GM12873 (cell line): ENCODE measurements at regions not wholly inside any gene's neighbourhood (a gene's known extent, or its start where the extent isn't known, plus 50 kb on each side); places are given as distances from the start of the nearest gene placed in this dataset.

ENCODE experiments used
- TF ChIP-seq, protein P1 (sequence below): IDR thresholded peaks from 2 replicates; pipeline ENCODE4 v1.5.1; 2012; ENCODE audit warnings: low read depth, mild to moderate bottlenecking, moderate library complexity, low read length, control low read depth; ENCODE audit not compliant: insufficient read depth; ENCODE audit errors: missing control alignments

DNA sequence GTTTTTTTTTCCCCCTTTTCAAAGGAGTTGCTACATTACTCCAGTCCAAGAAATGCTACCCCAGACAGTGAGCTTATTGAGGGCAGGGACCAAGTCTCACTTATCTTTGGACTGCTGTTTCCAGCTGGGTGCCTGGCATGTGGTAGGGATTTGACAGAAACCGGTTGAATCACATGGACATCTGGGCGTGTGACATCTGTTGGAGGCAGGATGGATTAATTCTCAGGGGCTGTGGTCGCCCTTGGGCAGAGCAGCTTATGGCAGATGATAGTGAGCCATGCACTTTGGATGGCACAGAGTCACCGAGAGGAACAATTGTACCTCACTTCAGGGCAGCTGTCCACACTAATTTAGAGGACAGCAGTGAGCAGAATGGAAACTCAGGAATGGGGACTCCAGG is 254.6 kb upstream of the ID2 start:
- TF ChIP-seq, protein P1, sequence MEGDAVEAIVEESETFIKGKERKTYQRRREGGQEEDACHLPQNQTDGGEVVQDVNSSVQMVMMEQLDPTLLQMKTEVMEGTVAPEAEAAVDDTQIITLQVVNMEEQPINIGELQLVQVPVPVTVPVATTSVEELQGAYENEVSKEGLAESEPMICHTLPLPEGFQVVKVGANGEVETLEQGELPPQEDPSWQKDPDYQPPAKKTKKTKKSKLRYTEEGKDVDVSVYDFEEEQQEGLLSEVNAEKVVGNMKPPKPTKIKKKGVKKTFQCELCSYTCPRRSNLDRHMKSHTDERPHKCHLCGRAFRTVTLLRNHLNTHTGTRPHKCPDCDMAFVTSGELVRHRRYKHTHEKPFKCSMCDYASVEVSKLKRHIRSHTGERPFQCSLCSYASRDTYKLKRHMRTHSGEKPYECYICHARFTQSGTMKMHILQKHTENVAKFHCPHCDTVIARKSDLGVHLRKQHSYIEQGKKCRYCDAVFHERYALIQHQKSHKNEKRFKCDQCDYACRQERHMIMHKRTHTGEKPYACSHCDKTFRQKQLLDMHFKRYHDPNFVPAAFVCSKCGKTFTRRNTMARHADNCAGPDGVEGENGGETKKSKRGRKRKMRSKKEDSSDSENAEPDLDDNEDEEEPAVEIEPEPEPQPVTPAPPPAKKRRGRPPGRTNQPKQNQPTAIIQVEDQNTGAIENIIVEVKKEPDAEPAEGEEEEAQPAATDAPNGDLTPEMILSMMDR: no peak

GRCh38 chr2:8430628-8431027 is 251.2 kb upstream of the ID2 start:
- TF ChIP-seq, protein P1: peak; percentile 33

DNA sequence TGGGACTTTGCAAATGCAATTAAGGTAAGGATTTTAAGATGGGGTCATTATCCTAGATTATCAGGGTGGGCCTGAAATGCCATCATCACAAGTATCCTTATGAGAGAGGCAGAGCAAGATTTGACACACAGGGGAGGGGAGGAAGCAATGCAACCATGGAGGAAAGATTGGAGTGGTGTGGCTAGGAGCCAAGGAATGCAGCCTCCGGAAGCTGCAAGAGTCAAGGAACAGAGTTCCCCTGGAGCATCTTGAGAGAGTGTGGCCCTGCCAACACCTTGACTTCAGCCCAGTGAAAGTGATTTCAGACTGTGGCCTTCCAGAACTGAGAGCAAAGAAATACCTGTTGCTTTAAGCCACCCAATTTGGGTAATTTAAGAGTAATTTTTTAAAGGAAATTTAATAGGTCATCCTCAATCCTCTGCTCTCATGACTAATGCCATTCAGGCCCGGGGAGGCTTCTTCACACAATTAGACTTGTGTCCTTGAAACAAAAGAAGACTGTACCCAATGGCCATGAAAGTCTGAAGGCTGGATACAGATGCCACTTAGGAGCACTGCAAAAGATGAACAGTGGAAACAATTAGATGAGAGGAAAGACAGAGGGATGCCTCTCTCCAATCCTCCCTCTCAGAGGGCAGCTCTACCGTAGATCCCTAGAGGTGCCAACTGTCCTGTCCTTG is 250.3 kb upstream of the ID2 start:
- TF ChIP-seq, protein P1: no peak

- TF ChIP-seq, protein P1: no peak
Observed at GRCh38 chr2:8432706-8433336, 249.0 kb upstream of the ID2 start.

- TF ChIP-seq, protein P1: no peak
Observed at GRCh38 chr2:8433390-8433789, 248.5 kb upstream of the ID2 start.

DNA sequence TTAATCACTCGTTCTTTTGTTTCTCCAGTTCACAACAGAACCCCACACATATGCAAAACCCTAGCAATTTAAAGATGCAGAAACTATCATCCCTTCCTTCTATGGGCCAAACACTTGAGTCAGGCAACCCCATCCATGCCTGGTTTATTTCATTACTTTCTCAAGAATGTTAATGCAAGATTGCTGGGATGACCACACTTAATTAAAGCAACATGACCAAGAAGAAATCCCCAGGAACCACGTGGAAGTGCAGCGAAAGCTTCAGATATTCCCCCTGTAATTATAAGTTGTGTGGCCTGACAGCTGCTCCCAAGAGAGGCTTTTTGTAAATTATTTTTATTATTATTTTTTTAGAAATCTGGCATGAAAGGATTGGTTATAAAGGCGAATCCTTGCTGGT is 246.2 kb upstream of the ID2 start:
- TF ChIP-seq, protein P1: no peak

DNA sequence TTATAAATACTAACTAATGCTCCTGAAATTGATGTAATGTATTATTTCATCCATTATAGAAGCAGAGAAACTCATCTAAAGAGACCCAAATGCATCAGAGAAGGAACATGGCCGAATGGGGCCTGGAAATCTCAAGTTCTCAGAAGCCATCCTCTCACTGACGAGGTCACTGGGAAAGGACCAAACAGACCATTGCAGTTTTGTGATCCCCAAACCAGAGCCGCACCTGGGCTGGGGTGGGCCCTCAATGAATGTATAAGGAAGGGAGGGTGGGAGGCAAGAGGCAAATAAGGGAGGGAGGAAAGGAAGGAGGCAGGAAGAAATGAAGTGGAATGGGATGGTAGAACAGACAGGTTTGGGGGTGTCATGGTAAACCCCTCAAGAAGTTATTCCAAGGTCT is 245.3 kb upstream of the ID2 start:
- TF ChIP-seq, protein P1: no peak
